SU-DHL-6 (cell line): ENCODE measurements at regions not wholly inside any gene's neighbourhood (a gene's known extent, or its start where the extent isn't known, plus 50 kb on each side); places are given as distances from the start of the nearest gene placed in this dataset.

Source experiments
- H2AFZ ChIP-seq: fragments of 200-600 bp; sonication (generic); 2 replicates; pipeline ENCODE4 v1.6.1; 2014; ENCODE audit warnings: low read depth, mild to moderate bottlenecking, moderate library complexity, mixed read lengths, antibody characterized with exemption, low read length; ENCODE audit not compliant: severe bottlenecking
- H3F3A ChIP-seq: fragments of 200-600 bp; shearing (Covaris generic); 2 replicates; pipeline ENCODE4 v1.6.0; 2016; ENCODE audit warnings: antibody characterized with exemption, mild to moderate bottlenecking; ENCODE audit not compliant: insufficient read depth
- H3K27ac ChIP-seq: fragments of 200-600 bp; sonication (generic); 2 replicates; pipeline ENCODE4 v1.5.1; 2016; ENCODE audit warnings: low read depth, mild to moderate bottlenecking, low read length, moderate library complexity, mixed read lengths
- H3K27me3 ChIP-seq: fragments of 200-600 bp; sonication (generic), shearing (Covaris generic); 2 replicates; pipeline ENCODE4 v1.6.0; 2014; ENCODE audit warnings: mild to moderate bottlenecking, low read length
- H3K36me3 ChIP-seq: fragments of 200-600 bp; sonication (generic); 2 replicates; pipeline ENCODE4 v1.6.1; 2014; ENCODE audit warnings: mild to moderate bottlenecking, low read length, mixed read lengths
- H3K4me2 ChIP-seq: fragments of 300-600, 200-600 bp; shearing (Covaris generic), sonication (generic); 2 replicates; pipeline ENCODE4 v1.6.0; 2014; ENCODE audit warnings: low read length, low read depth, mild to moderate bottlenecking; ENCODE audit not compliant: poor library complexity, severe bottlenecking
- H3K4me3 ChIP-seq: fragments of 200-600 bp; sonication (generic); 2 replicates; pipeline ENCODE4 v1.5.1; 2014; ENCODE audit warnings: antibody characterized with exemption, low read length, mild to moderate bottlenecking, mixed read lengths; ENCODE audit not compliant: insufficient read depth, poor library complexity, severe bottlenecking
- H3K79me2 ChIP-seq: fragments of 200-600 bp; sonication (generic); 2 replicates; pipeline ENCODE4 v1.6.1; 2014; ENCODE audit warnings: mild to moderate bottlenecking, low read length, moderate library complexity; ENCODE audit not compliant: insufficient read depth
- H3K9ac ChIP-seq: fragments of 200-600 bp; sonication (generic); 2 replicates; pipeline ENCODE4 v1.7.0; 2014; ENCODE audit warnings: mild to moderate bottlenecking, low read length
- H3K9me2 ChIP-seq: fragments of 200-600 bp; sonication (generic); replicated peaks from 2 replicates; pipeline ENCODE4 v1.6.1; 2014; ENCODE audit warnings: low read length; ENCODE audit not compliant: insufficient read depth
- H3K9me3 ChIP-seq: fragments of 200-600 bp; sonication (generic); 2 replicates; pipeline ENCODE4 v1.6.1; 2014; ENCODE audit warnings: low read length, mixed read lengths; ENCODE audit not compliant: insufficient read depth
- H4K20me1 ChIP-seq: fragments of 200-600 bp; sonication (generic); 2 replicates; pipeline ENCODE4 v1.6.1; 2014; ENCODE audit warnings: low read depth, mild to moderate bottlenecking, antibody characterized with exemption, low read length, moderate library complexity, mixed read lengths
- CTCF ChIP-seq: fragments of 200-600 bp; sonication (generic); IDR thresholded peaks from one replicate; pipeline ENCODE4 v1.5.1; 2017; ENCODE audit warnings: antibody characterized with exemption, mild to moderate bottlenecking, low read length, moderate library complexity; ENCODE audit not compliant: insufficient read depth, poor library complexity, severe bottlenecking
- EZH2phosphoT487 ChIP-seq: fragments of 200-600 bp; sonication (generic), shearing (Covaris generic); conservative IDR thresholded peaks from 2 replicates; pipeline ENCODE4 v1.6.1; 2018; ENCODE audit warnings: mild to moderate bottlenecking, antibody characterized with exemption, low read length, moderate library complexity, mixed read lengths

- Histone ChIP-seq H2AFZ (no peak overlapping the region), H3K79me2 (no peaks in the 10 kb centered on the region), H3F3A (no peaks in the 10 kb centered on the region), H3K4me3 (no peak overlapping the region), H3K9ac (no peak overlapping the region), H3K36me3 (no peaks in the 10 kb centered on the region), H3K9me3 (no peaks in the 10 kb centered on the region), H4K20me1 (no peaks in the 10 kb centered on the region; the same call in 1 of the 2 replicates), H3K9me2 (no peaks in the 10 kb centered on the region), H3K27me3 (no peaks in the 10 kb centered on the region), H3K4me2 (no peak overlapping the region), H3K27ac (no peak overlapping the region)
- TF ChIP-seq CTCF (no peak), EZH2phosphoT487 (no peak)
Measured at GRCh38 chr3:24765399-24765798, 270.7 kb upstream of the THRB start.

- H3K4me2 ChIP-seq: no peak overlapping the region
- no peaks in the 10 kb centered on the region; the same call in 1 of the 2 replicates for H4K20me1 ChIP-seq
- no peaks in the 10 kb centered on the region for H3K9me2 ChIP-seq
- H3F3A ChIP-seq: no peaks in the 10 kb centered on the region
- no peak for TF ChIP-seq EZH2phosphoT487
- TF ChIP-seq CTCF: no peak
- H2AFZ ChIP-seq: no peak overlapping the region
- no peak overlapping the region for H3K27ac ChIP-seq
- H3K27me3 ChIP-seq: no peaks in the 10 kb centered on the region
- H3K9me3 ChIP-seq: no peaks in the 10 kb centered on the region
- H3K36me3 ChIP-seq: no peaks in the 10 kb centered on the region
- H3K4me3 ChIP-seq: no peak overlapping the region
- H3K79me2 ChIP-seq: no peaks in the 10 kb centered on the region
- no peak overlapping the region for H3K9ac ChIP-seq
Measured at GRCh38 chr3:24769918-24770317, 275.3 kb upstream of the THRB start.

- Histone ChIP-seq H3K4me3 (no peak overlapping the region), H3K36me3 (no peaks in the 10 kb centered on the region), H3K9me2 (no peaks in the 10 kb centered on the region), H3K9me3 (no peaks in the 10 kb centered on the region), H2AFZ (no peak overlapping the region), H4K20me1 (no peaks in the 10 kb centered on the region; the same call in 1 of the 2 replicates), H3K9ac (no peak overlapping the region), H3K27ac (no peak overlapping the region), H3K79me2 (no peaks in the 10 kb centered on the region), H3K4me2 (no peak overlapping the region), H3F3A (no peaks in the 10 kb centered on the region), H3K27me3 (no peaks in the 10 kb centered on the region)
- TF ChIP-seq CTCF: peak; percentile 75
- TF ChIP-seq EZH2phosphoT487: no peak
Measured at GRCh38 chr3:24773798-24774197, 279.1 kb upstream of the THRB start.
